ENCODE measurements at regions not wholly inside any gene's neighbourhood (a gene's known extent, or its start where the extent isn't known, plus 50 kb on each side); places are given as distances from the start of the nearest gene placed in this dataset.

DNA sequence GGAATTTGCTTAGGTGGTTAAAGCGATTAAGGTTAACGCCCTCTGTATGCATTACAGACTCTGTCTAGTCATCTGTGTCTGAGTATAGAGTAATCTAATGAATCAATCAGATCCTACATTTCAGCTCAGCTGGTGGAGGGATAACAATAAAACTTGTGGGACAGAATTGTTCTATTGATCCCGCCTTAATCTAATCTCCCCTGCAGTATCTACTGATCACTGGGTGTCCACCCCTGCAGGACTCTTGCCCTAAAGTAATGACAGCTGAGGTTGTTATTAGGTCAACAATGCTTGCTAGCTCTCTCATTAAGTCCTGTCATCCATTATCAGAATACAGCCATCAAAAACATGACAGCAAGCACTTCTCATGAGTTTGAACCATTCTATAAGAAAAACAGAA, 462.6 kb upstream of the TMEFF2 start:
- TF ChIP-seq, protein P1, sequence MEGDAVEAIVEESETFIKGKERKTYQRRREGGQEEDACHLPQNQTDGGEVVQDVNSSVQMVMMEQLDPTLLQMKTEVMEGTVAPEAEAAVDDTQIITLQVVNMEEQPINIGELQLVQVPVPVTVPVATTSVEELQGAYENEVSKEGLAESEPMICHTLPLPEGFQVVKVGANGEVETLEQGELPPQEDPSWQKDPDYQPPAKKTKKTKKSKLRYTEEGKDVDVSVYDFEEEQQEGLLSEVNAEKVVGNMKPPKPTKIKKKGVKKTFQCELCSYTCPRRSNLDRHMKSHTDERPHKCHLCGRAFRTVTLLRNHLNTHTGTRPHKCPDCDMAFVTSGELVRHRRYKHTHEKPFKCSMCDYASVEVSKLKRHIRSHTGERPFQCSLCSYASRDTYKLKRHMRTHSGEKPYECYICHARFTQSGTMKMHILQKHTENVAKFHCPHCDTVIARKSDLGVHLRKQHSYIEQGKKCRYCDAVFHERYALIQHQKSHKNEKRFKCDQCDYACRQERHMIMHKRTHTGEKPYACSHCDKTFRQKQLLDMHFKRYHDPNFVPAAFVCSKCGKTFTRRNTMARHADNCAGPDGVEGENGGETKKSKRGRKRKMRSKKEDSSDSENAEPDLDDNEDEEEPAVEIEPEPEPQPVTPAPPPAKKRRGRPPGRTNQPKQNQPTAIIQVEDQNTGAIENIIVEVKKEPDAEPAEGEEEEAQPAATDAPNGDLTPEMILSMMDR (IDR thresholded peaks at IDR 0.05; ENCODE audit: insufficient read depth in 1 of 2, low read depth in 1 of 2, low read length in 1 of 2, severe bottlenecking in 1 of 2, unreplicated experiment in 1 of 2): no peak
- Mint-ChIP-seq H3K27ac (ENCODE audit: unreplicated experiment) (no peak overlapping the region), H3K4me3 (ENCODE audit: unreplicated experiment) (no peak overlapping the region), H3K27me3 (ENCODE audit: insufficient read depth, unreplicated experiment) (no peaks in the 10 kb centered on the region), H3K9me3 (ENCODE audit: unreplicated experiment) (no peaks in the 10 kb centered on the region), H3K4me1 (ENCODE audit: low read depth, unreplicated experiment) (no peaks in the 10 kb centered on the region), H3K36me3 (ENCODE audit: insufficient read depth, unreplicated experiment) (no peaks in the 10 kb centered on the region)
- Histone ChIP-seq H3K27me3 (replicated peaks; ENCODE audit: control insufficient read depth, insufficient read depth, low read length) (no peaks in the 10 kb centered on the region), H3K36me3 (ENCODE audit: control insufficient read depth, insufficient read depth, low read length) (no peaks in the 10 kb centered on the region), H3K9me3 (no peaks in the 10 kb centered on the region), H3K4me3 (ENCODE audit: low read depth, low read length) (no peak overlapping the region), H3K4me1 (no peaks in the 10 kb centered on the region)
- CTCF ChIA-PET: no interaction called here
- POLR2A ChIA-PET: no interaction called here
- BruUV-seq (replicated peaks): no TSS peak
- intact Hi-C loops (cut with micrococcal nuclease; ENCODE audit: unreplicated experiment): no loop called here
- no peak for DNase-seq

DNA sequence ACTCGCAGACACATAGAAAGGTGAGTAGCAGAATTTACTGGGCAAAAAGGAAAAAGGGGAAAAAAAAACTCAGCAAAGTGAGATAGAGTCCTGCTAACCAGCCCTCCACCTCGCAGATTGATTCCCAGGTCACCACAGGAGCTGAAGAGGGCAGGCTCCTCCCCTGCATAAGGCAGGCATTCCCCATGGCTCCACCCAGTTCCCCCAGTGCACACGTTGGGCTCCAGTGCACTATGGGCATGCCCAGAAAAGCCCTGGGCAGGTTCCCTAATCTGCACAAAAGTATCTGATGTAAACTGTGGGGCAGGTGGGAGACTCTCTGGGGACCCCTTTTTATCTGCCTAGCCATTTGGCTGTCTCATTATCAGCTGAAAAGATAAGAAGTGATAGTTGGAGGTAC, 461.2 kb upstream of the TMEFF2 start:
- H3K27me3 ChIP-seq (replicated peaks; ENCODE audit: control insufficient read depth, insufficient read depth, low read length): no peaks in the 10 kb centered on the region
- no peaks in the 10 kb centered on the region for H3K9me3 ChIP-seq
- Mint-ChIP-seq H3K4me1 (ENCODE audit: low read depth, unreplicated experiment) (no peaks in the 10 kb centered on the region), H3K4me3 (ENCODE audit: unreplicated experiment) (no peak overlapping the region), H3K27ac (ENCODE audit: unreplicated experiment) (no peak overlapping the region), H3K36me3 (ENCODE audit: insufficient read depth, unreplicated experiment) (no peaks in the 10 kb centered on the region), H3K27me3 (ENCODE audit: insufficient read depth, unreplicated experiment) (no peaks in the 10 kb centered on the region), H3K9me3 (ENCODE audit: unreplicated experiment) (no peaks in the 10 kb centered on the region)
- H3K4me3 ChIP-seq (ENCODE audit: low read depth, low read length): no peak overlapping the region
- BruUV-seq (replicated peaks): no TSS peak
- H3K36me3 ChIP-seq (ENCODE audit: control insufficient read depth, insufficient read depth, low read length): no peaks in the 10 kb centered on the region
- POLR2A ChIA-PET: no interaction called here
- TF ChIP-seq, protein P1 (IDR thresholded peaks at IDR 0.05; ENCODE audit: insufficient read depth in 1 of 2, low read depth in 1 of 2, low read length in 1 of 2, severe bottlenecking in 1 of 2, unreplicated experiment in 1 of 2): no peak
- no peaks in the 10 kb centered on the region for H3K4me1 ChIP-seq
- intact Hi-C loops (cut with micrococcal nuclease; ENCODE audit: unreplicated experiment): no loop called here
- no peak for DNase-seq
- CTCF ChIA-PET: no interaction called here

DNA sequence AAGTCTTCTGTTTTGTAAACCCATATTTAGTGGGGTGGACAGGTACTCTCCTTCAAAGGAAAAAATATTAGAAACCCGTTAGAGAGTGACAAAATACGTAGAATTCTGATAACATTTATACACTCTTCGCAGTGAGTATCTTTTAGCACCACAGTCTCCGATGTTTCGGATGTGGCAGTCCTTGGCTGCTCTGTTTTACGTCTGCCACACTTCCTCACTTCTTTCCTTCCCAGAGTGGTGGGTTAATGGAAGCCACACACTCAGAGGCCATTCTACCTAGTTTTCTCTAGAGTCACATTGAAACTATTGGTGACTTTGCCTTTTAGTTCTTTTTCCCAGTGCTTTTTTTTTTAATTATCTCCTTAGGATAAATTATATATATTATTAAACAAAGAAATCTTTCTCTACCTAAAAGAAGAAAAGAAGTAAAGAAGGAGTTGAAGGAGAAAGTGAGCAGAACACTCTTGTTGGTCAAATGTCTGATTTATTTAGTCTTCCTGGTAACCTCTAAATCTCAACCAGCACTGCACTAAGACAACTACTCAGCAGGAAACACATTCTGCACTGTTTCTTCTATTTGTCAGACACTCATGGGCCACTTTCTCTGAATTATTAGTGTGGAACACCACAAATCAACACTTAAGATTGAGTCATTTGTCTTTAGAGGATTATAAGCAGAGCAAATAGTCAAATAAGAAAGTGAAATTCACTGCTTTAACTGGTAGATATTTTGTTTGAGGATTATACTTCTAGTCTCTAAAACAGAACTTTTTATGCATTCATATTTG, 451.3 kb upstream of the TMEFF2 start:
- DNase-seq: no peak
- Histone ChIP-seq H3K4me1 (no peaks in the 10 kb centered on the region), H3K9me3 (no peaks in the 10 kb centered on the region), H3K4me3 (ENCODE audit: low read depth, low read length) (no peak overlapping the region), H3K36me3 (ENCODE audit: control insufficient read depth, insufficient read depth, low read length) (no peaks in the 10 kb centered on the region), H3K27me3 (replicated peaks; ENCODE audit: control insufficient read depth, insufficient read depth, low read length) (no peaks in the 10 kb centered on the region)
- ChIA-PET POLR2A (no interaction called here), CTCF (no interaction called here)
- no peak overlapping the region for H3K27ac Mint-ChIP-seq (ENCODE audit: unreplicated experiment)
- no peaks in the 10 kb centered on the region for H3K36me3 Mint-ChIP-seq (ENCODE audit: insufficient read depth, unreplicated experiment)
- no peaks in the 10 kb centered on the region for H3K9me3 Mint-ChIP-seq (ENCODE audit: unreplicated experiment)
- TF ChIP-seq, protein P1 (IDR thresholded peaks at IDR 0.05; ENCODE audit: insufficient read depth in 1 of 2, low read depth in 1 of 2, low read length in 1 of 2, severe bottlenecking in 1 of 2, unreplicated experiment in 1 of 2): no peak
- BruUV-seq (replicated peaks): no TSS peak
- no peak overlapping the region for H3K4me3 Mint-ChIP-seq (ENCODE audit: unreplicated experiment)
- H3K27me3 Mint-ChIP-seq (ENCODE audit: insufficient read depth, unreplicated experiment): no peaks in the 10 kb centered on the region
- H3K4me1 Mint-ChIP-seq (ENCODE audit: low read depth, unreplicated experiment): no peaks in the 10 kb centered on the region
- intact Hi-C loops (cut with micrococcal nuclease; ENCODE audit: unreplicated experiment): no loop called here
